ENCODE measurements at regions not wholly inside any gene's neighbourhood (a gene's known extent, or its start where the extent isn't known, plus 50 kb on each side); places are given as distances from the start of the nearest gene placed in this dataset.

- Histone ChIP-seq H3K36me3 (replicated peaks in 1 of 2; ENCODE audit: control insufficient read depth in 1 of 2, insufficient read depth in 2 of 2, low read length in 2 of 2) (no peaks in the 10 kb centered on the region), H3K4me1 (ENCODE audit: insufficient read depth, low read length) (peaks cover 11% of the 10 kb centered on the region; the same call in 1 of the 2 replicates), H2AFZ (ENCODE audit: low read length) (no peak overlapping the region), H3K9ac (ENCODE audit: insufficient read depth, low read depth, low read length) (no peak overlapping the region), H3K4me2 (ENCODE audit: low read depth, low read length) (no peak overlapping the region), H3K9me3 (ENCODE audit: low read length) (no peaks in the 10 kb centered on the region), H3K79me2 (ENCODE audit: insufficient read depth, low read length) (no peaks in the 10 kb centered on the region), H3K27me3 (ENCODE audit: control insufficient read depth in 1 of 2, insufficient read depth in 2 of 2, low read length in 2 of 2) (0 out of 5 replicates have a peak, but pooled peaks cover 0 to 4% of the 10 kb centered on the region in 2 experiments), H4K20me1 (ENCODE audit: insufficient read depth, low read length) (no peaks in the 10 kb centered on the region), H3K4me3 (replicated peaks in 1 of 3; ENCODE audit: insufficient read depth in 1 of 3, low read depth in 2 of 3, low read length in 3 of 3) (no peak overlapping the region), H3K27ac (ENCODE audit: extremely low read length, insufficient read depth, low read length) (no peak overlapping the region)
- CTCF ChIA-PET (ENCODE audit: low intra/inter-chr PET ratio, low total read pairs) = no interaction called here
- DNase-seq (ENCODE audit: low spot score) (no peak), FAIRE-seq (no peak), ATAC-seq (no peak)
- no peak for TF ChIP-seq POLR2AphosphoS2 (IDR thresholded peaks at IDR 0.05; ENCODE audit: low read depth, low read length)
- no peak for TF ChIP-seq ZBTB43 (CRISPR knock-in tag; conservative IDR thresholded peaks at IDR 0.05)
- TF ChIP-seq BCL3 (CRISPR knock-in tag; IDR thresholded peaks at IDR 0.05) = no peak
- TF ChIP-seq MAFK (conservative IDR thresholded peaks at IDR 0.05 in 1 of 2, IDR thresholded peaks at IDR 0.05 in 1 of 2; ENCODE audit: low read length in 2 of 2) = peak; percentile 46 to 81
- TF ChIP-seq SMC3 (IDR thresholded peaks at IDR 0.05; ENCODE audit: low read length) = no peak
- TF ChIP-seq ZFY (CRISPR knock-in tag; IDR thresholded peaks at IDR 0.05) = no peak
- no peak for TF ChIP-seq ADNP (CRISPR knock-in tag; IDR thresholded peaks at IDR 0.05)
- TF ChIP-seq GMEB2 (CRISPR knock-in tag; IDR thresholded peaks at IDR 0.05; ENCODE audit: low read depth) = no peak
- no peak for TF ChIP-seq MEIS1 (CRISPR knock-in tag; IDR thresholded peaks at IDR 0.05; ENCODE audit: borderline replicate concordance)
- TF ChIP-seq HNRNPK (IDR thresholded peaks at IDR 0.05; ENCODE audit: low read depth, low read length, poor library complexity, severe bottlenecking) = no peak
- peak; percentile 83 for TF ChIP-seq MAFF (IDR thresholded peaks at IDR 0.05; ENCODE audit: low read depth, low read length)
- in situ Hi-C loops (cut with HindIII; ENCODE audit: extremely low pct_ligation_motif_present, low pct_unique_long_range_greater_than_20kb) = no loop called here
- POLR2A ChIA-PET = no interaction called here
- BruUV-seq (replicated peaks) = no TSS peak
- 41% methylated on average over 4 of the region's 4 CpGs for WGBS (ENCODE audit: low lambda C conversion rate)
- intact Hi-C loops (cut with micrococcal nuclease; ENCODE audit: unreplicated experiment) = no loop called here
Observed at GRCh38 chr3:177803500-177803899, 606.2 kb upstream of the TBL1XR1 start.
